DND-41 (cell line): ENCODE measurements at regions not wholly inside any gene's neighbourhood (a gene's known extent, or its start where the extent isn't known, plus 50 kb on each side); places are given as distances from the start of the nearest gene placed in this dataset.

Experiments used
- CTCF ChIP-seq: IDR thresholded peaks from 2 replicates; pipeline ENCODE4 v1.5.1; 2012; ENCODE audit warnings: borderline replicate concordance, low read length, moderate library complexity, mild to moderate bottlenecking; ENCODE audit not compliant: poor library complexity, severe bottlenecking; ENCODE audit errors: extremely low read depth
- EZH2 ChIP-seq: IDR thresholded peaks from 3 replicates; pipeline ENCODE4 v1.6.1; 2012; ENCODE audit warnings: borderline replicate concordance, low read depth, mild to moderate bottlenecking, moderate library complexity, low read length, inconsistent platforms; ENCODE audit not compliant: severe bottlenecking

GRCh38 chrX:39944416-39944815 is 153.3 kb downstream of the BCOR start:
- TF ChIP-seq CTCF (no peak), EZH2 (no peak)
